Thyroid gland (tissue), 4 donors: ENCODE measurements at regions not wholly inside any gene's neighbourhood (a gene's known extent, or its start where the extent isn't known, plus 50 kb on each side); places are given as distances from the start of the nearest gene placed in this dataset.

Source experiments
- DNase-seq, 2 donors: peaks; one replicate each; pipeline ENCODE4 v3.0.0-alpha.2; 2019
- H3K27ac ChIP-seq, 3 donors: fragments of 200-600 bp; sonication (generic); 1 replicate in 2 of 3; 2 replicates in 1 of 3; pipeline ENCODE4 v1.5.1; 2016 to 2019; ENCODE audit warnings: mild to moderate bottlenecking in 1 of 3, moderate library complexity in 1 of 3
- H3K27me3 ChIP-seq: fragments of 200-600 bp; sonication (generic); one replicate; pipeline ENCODE4 v1.5.1; 2019
- H3K36me3 ChIP-seq, 2 donors: fragments of 200-600 bp; sonication (generic); one replicate each; pipeline ENCODE4 v1.5.1; 2016 to 2019
- H3K4me1 ChIP-seq, 2 donors: fragments of 200-600 bp; sonication (generic); one replicate each; pipeline ENCODE4 v1.5.1; 2017 to 2019
- H3K4me3 ChIP-seq, 3 donors: fragments of 200-600 bp; sonication (generic); replicated peaks in 1 of 3; 1 replicate in 2 of 3; 2 replicates in 1 of 3; pipeline ENCODE4 v1.5.1; 2016; ENCODE audit warnings: mild to moderate bottlenecking in 1 of 3
- H3K9me3 ChIP-seq: fragments of 200-600 bp; sonication (generic); one replicate; pipeline ENCODE4 v1.5.1; 2017
- CTCF ChIP-seq, 6 experiments: fragments of 200-600 bp in 3 of 6; fragments of 450-650 bp in 3 of 6; sonication (generic) in 3 of 6; IDR thresholded peaks; one replicate each; pipeline ENCODE4 v1.5.1; 2016 to 2019; ENCODE audit warnings: antibody characterized with exemption in 6 of 6, mild to moderate bottlenecking in 2 of 6, inconsistent platforms in 1 of 6, moderate library complexity in 1 of 6
- POLR2A ChIP-seq, 2 donors: fragments of 450-650 bp; IDR thresholded peaks; one replicate each; pipeline ENCODE4 v1.6.1; 2017; ENCODE audit warnings: antibody characterized with exemption in 2 of 2, mild to moderate bottlenecking in 2 of 2, moderate library complexity in 1 of 2
- WGBS, 2 donors: methylation state at CpG; one replicate each; pipeline ENCODE4 v1.1.5; 2017; 5-methylcytosine and 5-hydroxymethylcytosine counted together
- intact Hi-C: fragments of 100-400 bp; cut with DNase I; formaldehyde crosslinking; loops from one replicate; pipeline ENCODE4 v1.15.1; 2023

- TF ChIP-seq CTCF (IDR thresholded peaks at IDR 0.05) (no peak), POLR2A (IDR thresholded peaks at IDR 0.05) (no peak)
- Histone ChIP-seq H3K27me3 (no peaks in the 10 kb centered on the region), H3K27ac (no peak overlapping the region), H3K36me3 (no peaks in the 10 kb centered on the region), H3K4me3 (no peak overlapping the region), H3K9me3 (no peaks in the 10 kb centered on the region), H3K4me1 (no peaks in the 10 kb centered on the region)
- no peak for DNase-seq
- intact Hi-C loops = no loop called here
- 82 to 91% methylated on average over 3 of the region's 3 CpGs for WGBS, 2 donors
These were observed 143.3 kb upstream of the SLCO3A1 start for GRCh38 chr15:91710080-91710698.

- no peaks in the 10 kb centered on the region for H3K27me3 ChIP-seq
- H3K27ac ChIP-seq = no peak overlapping the region
- no peaks in the 10 kb centered on the region for H3K4me1 ChIP-seq
- DNase-seq = no peak
- H3K4me3 ChIP-seq = no peak overlapping the region
- no peaks in the 10 kb centered on the region for H3K36me3 ChIP-seq
- H3K9me3 ChIP-seq = no peaks in the 10 kb centered on the region
- TF ChIP-seq POLR2A (IDR thresholded peaks at IDR 0.05) = no peak
- TF ChIP-seq CTCF (IDR thresholded peaks at IDR 0.05) = no peak
- intact Hi-C loops = no loop called here
- WGBS, 2 donors = 69 to 72% methylated on average over 9 of the region's 9 CpGs
These were observed 142.0 kb upstream of the SLCO3A1 start for GRCh38 chr15:91711384-91712033.

GRCh38 chr15:91712286-91712685 is 141.2 kb upstream of the SLCO3A1 start:
- H3K4me3 ChIP-seq = no peak overlapping the region
- H3K4me1 ChIP-seq = no peaks in the 10 kb centered on the region
- H3K27ac ChIP-seq = no peak overlapping the region
- H3K27me3 ChIP-seq = no peaks in the 10 kb centered on the region
- H3K36me3 ChIP-seq = no peaks in the 10 kb centered on the region
- intact Hi-C loops = no loop called here
- TF ChIP-seq CTCF (IDR thresholded peaks at IDR 0.05) (no peak), POLR2A (IDR thresholded peaks at IDR 0.05) (no peak)
- DNase-seq = no peak
- 53 to 55% methylated on average over 7 of the region's 7 CpGs for WGBS, 2 donors
- H3K9me3 ChIP-seq = no peaks in the 10 kb centered on the region

GRCh38 chr15:91716536-91716935 is 137.0 kb upstream of the SLCO3A1 start:
- DNase-seq = no peak
- Histone ChIP-seq H3K4me1 (no peaks in the 10 kb centered on the region), H3K4me3 (no peak overlapping the region), H3K9me3 (no peaks in the 10 kb centered on the region), H3K36me3 (no peaks in the 10 kb centered on the region), H3K27me3 (no peaks in the 10 kb centered on the region), H3K27ac (no peak overlapping the region)
- WGBS, 2 donors = 79 to 86% methylated on average over 3 of the region's 3 CpGs
- TF ChIP-seq CTCF (IDR thresholded peaks at IDR 0.05) (no peak), POLR2A (IDR thresholded peaks at IDR 0.05) (no peak)
- intact Hi-C loops = no loop called here

- WGBS, 2 donors = 88 to 93% methylated on average over 3 of the region's 3 CpGs
- Histone ChIP-seq H3K4me1 (no peaks in the 10 kb centered on the region), H3K9me3 (no peaks in the 10 kb centered on the region), H3K4me3 (no peak overlapping the region), H3K27me3 (no peaks in the 10 kb centered on the region), H3K27ac (no peak overlapping the region), H3K36me3 (no peaks in the 10 kb centered on the region)
- intact Hi-C loops = no loop called here
- TF ChIP-seq POLR2A (IDR thresholded peaks at IDR 0.05) (no peak), CTCF (IDR thresholded peaks at IDR 0.05) (no peak)
- no peak for DNase-seq
These were observed 135.7 kb upstream of the SLCO3A1 start for GRCh38 chr15:91717811-91718210.
